OCI-M2 (cell line): ENCODE measurements at regions not wholly inside any gene's neighbourhood (a gene's known extent, or its start where the extent isn't known, plus 50 kb on each side); places are given as distances from the start of the nearest gene placed in this dataset.

Source experiments
- DNase-seq: peaks from one replicate; lab custom pipeline; 2025; ENCODE audit not compliant: unreplicated experiment; lab: John Stamatoyannopoulos, UW

DNA sequence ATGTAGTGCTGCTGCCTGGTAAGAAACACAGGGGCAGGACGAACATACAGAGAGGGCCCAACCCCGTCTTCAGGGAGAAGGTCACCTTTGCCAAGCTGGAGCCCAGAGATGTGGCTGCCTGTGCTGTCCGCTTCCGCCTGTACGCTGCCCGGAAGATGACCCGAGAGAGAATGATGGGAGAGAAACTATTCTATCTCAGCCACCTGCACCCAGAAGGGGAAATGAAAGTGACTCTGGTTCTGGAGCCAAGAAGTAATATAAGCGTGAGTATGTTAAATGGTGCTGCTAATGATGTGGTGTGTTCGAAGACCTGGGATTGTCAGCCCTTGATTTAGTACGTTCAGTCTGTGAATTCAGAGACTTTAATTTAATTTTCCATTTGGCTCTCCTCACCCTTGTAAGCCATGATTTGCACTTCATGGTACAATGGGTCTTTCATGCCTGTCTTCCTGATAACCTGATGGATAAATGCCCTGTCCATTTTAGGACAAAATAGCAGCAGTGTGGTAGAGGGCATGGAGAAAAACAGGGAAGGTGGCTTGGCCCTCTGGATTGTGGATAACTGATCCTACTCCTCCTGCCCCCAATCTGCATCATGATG is 318.9 kb downstream of the SNAPC1 start:
- DNase-seq = no peak

DNA sequence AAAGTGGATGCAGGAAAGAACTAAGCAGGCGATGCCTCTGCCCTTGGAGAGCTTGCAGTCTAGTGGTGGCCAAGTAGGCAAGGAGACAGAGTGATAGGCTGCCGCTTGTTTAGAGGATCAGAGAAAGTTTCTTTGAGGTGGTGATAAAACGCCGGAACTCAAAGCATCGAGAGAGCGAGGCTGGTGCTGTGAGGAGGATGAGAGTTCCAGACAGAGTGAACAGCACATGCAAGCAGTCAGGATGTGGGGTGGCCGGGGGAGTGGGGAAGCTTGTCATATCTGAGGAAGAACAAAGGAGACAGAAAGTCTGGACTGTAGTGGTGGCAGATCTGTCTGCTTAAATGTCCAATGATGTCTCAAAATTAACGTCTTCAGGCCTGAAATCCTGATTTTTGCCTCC is 319.7 kb downstream of the SNAPC1 start:
- no peak for DNase-seq

DNA sequence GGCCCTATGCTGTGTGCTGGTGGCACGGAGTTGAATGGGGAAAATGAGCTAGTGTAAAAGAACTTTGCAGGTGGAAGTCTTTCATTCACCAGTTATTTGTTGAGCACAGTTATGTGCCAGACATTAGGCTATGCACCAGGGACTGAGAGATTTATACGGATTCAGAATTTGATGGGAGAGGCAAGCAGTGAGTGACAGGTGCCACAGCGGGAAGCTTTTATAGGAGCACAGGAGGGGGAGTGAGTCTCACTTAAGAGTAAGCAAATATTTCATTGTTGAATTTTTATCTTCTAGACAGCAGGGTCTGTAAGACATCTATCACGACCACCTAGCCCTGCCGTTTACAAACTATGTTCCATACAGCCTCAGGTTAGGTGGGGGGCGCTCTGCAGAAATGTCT is 320.6 kb downstream of the SNAPC1 start:
- no peak for DNase-seq

DNA sequence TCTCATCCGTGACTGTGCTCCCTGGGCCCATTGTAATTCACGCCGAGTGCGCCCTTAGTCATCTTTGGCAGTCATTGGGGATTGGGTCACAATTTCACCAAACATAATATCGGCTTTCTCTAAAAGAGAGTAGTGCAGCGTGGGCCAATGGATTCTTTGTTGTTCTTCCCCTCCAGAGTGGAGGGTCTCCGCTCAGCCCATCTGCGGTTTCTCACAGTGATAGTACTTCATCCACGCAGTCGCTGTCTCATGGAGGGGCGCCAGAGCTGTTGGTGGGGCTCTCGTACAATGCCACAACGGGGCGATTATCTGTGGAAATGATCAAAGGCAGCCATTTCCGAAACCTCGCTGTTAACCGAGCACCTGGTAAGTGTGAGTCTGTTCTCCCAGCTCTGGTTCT is 321.8 kb downstream of the SNAPC1 start:
- no peak for DNase-seq

DNA sequence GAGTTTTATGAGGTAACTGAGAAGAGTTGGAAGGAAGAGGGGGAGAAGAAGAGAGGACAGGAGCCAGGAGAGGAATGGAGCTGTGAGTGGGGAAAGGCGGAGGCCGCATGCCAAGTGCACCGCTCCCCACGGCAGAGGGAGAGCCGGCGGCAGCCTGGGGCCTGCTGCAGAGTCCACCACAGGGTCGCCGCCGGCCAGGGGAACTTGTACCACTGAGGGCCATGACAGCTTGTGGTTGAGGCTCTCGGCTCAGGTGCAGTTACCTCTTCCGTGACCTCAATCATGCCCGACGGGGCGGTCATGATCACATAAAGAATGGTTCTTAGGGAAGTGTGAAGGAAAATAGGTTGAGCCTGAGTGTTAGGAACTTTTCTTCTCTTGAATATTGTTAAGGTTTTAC is 325.0 kb downstream of the SNAPC1 start:
- DNase-seq = no peak

DNA sequence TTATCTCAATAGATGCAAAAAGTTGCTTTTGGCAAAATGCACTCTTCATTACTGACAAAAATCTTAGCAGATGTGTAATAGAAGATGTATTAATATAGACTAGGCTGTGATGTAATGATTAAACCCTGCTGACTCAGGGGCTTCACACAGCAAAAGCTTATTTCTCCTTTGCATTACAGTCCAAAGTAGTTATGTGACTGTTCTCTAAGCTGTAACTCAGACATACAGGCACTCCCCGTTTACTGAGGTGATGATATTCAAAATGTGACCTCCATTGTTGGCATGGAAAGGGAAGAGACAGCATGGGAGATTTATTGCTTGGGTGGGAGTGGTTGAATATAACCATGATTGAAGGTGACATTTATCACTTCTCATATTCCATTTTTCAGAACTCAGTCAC is 331.5 kb downstream of the SNAPC1 start:
- no peak for DNase-seq

DNA sequence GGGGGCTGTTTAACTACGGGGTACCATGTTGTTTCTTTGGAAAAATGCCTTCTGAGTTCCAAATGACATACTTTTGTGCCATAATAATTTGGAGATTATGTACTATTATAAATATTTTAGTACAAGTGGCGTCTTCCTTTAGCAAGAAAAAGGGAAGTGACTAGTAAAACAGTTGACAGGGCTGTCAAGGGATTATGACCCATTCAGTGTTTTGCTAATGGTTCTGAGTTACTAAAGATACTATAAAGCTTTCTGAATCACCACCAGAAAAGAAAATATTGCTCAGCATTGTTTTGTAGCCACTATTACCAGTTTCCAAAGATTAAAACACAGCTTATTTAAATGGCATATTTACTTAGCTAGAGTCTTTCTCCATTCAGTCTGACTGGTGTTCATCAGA is 334.9 kb downstream of the SNAPC1 start:
- DNase-seq = no peak

DNA sequence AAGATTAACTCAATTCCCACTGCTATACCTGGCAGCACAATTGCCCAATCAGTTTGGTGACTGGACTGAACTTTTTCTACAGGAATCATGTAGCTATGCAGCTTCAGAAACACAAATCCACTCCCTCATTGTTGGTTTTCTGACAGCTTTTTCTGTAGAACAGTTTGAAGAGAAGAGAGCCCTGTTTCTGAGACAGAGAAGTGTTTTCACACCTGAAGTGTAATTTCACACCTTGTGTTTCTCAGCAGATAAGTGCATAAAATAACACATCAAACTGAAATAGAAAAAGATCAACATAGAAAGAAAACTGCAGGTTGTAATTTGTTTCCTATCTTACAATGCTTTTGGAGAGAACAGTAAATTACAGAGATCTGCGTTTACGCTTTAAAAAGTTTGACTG is 335.6 kb downstream of the SNAPC1 start:
- no peak for DNase-seq

DNA sequence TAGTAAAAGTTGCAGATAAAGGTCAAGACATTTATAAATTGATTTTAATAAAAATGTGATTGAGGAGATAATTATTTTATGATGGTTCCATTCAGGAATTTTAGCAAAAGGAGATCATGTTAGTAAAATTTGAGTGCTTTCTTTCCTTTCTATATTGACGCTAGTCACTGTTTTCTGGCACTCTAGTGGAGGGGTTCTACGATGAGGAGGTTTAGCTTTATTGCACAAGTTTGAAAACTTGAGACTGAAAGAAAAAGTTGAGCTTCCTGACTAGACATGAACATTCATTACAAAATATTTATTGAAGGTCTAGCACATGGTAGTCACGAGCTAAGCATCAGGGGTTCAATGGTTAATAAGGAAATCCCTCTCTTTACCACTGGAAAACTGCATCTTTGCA is 336.1 kb downstream of the SNAPC1 start:
- DNase-seq = no peak

DNA sequence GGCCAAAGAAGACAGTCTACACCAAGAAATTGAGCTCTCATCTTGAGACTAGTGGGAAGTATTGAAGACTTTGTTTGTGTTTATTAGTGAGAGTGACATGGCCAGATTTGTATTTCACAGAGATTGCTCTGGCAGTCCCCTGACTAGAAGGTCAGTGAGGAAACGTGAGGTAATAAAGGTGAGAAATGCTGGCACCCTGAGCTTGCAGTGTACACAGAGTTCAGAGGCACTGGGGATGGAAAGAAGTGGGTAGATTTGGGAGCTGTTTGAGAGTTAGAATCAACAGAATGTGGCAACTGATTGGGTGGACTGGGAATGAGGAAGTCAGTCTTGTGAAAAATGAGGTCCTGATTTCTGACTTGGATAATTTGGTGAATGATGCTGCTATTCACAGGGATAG is 336.9 kb downstream of the SNAPC1 start:
- DNase-seq = no peak

DNA sequence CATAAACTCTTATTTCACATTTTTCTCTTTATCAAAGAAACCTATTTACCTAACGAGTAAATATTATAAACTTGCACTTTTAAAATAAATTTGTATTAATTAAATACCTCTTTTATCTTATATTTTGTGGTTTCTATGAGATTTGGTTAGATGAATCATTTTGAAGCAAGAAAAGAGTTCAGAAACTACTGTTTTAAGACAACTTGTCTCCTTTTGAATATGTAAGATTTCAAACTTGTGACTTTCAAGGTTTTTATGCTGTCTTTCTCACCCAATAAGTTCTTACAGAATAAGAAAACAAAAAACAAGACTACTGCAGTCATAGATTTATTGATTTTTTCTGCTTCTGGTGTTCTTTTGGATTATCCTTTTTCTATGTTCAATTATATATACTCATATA is 339.0 kb downstream of the SNAPC1 start:
- no peak for DNase-seq

DNA sequence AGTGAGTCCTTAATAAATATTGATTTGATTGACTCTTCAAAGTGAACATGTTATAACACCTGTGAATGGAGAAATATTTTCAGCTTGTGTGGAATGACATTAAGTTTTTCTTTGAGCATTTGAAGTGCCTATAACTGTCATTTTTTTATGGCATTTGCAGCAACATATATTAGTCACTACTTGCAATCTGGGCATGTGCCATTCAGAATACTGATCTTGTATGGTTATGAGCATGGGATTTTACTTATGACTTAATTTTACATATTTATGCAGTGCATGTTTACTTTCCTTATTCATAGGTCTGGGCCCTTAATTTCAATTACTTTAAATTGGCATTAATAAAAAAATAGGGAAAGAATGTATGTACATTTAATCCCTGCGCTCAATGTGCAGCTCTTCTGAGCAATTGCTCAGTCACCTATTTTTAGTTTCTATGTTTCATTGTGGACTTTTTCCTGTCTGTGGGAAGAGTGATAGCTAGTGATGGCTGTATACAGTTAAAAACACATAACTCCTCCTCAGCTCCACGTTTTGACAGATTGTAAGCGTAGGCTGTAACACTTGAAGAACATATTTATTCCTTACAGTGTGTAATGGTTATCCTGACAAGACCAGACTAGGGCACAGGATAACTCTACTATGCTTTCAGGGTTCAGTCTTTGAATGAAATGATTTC is 339.6 kb downstream of the SNAPC1 start:
- DNase-seq = no peak

DNA sequence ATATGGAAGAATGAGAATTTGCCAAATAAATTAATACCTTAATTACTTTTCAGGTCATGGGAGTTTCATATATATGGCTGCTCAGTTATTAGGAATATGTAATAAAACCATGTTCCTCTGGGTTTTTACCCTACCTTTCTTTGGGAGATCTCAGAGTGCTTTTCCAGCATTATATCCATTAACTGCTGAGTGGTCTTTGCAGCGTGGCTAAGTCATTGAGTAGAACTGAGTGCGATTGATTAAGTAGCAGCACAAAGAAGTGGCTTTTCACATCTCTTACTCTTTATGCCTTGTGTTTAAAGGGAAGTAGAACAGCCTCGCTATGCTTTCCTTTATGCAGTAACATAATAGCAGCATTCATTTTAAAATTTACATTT is 340.1 kb downstream of the SNAPC1 start:
- DNase-seq = no peak

DNA sequence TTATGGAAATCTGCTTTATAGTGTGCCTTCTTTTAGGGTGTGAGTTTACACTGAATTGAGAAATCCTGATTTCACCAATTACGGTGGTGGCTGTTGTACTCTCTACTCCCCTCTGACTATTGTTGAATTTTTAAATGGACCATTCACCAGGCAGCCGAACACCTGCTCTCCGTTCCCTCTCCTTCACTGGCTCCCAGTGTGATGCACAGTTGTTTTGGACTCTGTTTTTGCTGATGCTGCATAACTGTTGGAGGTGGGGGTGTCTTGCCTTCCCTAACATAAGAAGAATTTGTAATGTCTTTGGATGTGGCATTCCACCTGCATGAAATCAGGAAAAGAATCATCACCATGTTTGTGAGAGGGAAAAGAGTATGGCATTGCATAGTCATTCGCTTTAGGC is 341.2 kb downstream of the SNAPC1 start:
- DNase-seq = no peak

DNA sequence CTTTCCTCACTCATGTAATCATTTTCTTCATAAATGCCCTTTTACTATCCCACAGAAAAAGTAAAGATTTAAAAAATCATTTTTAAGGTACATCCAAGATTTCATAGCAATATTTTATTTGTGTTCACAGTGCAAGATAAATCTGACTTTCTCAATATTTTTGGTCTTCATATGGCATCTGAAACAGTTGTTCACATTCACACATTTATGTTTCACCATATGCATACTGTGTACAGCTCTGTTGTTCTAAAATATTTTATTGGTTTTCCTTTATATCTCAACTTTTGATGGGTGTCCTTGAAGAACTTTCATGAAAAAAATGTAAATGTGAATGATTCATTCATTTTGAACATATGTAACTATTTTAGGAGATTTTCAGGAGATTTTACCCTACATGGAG is 348.7 kb downstream of the SNAPC1 start:
- no peak for DNase-seq

DNA sequence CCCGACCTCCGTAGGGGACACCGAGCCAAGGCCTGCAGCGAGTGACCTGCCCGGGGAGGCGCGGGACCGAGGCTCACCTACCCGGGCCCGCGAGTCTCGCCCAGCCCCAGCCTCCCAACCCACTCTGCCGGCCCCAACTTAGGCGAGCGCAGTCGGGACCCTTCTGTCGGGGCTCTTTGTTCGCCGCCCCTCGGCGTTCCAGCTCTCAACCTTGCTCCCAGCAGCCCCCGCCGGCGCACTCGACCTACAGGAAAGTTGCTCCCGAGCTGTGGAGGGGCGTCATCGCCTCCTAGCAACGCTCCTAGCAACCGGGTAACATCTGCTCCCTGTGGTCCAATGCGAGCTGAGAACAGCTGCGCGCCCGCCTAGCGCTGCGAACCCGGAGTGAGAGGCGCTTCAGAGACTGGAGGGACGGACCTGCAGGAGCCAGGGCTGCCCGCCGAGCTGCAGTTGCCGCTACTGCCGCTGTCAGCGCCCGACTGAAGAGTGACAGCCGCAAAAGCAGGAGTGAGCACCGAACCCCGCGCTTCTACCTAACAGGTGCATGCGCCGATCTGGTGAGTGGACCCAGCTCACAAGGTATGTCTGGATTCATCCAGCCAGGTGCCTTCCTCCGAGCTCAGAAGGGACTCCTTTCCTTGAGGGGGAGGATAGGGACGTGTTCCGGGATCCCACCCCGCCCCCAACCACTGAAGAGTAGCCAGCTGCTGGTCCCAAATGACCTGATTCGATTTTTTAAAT is 355.0 kb downstream of the SNAPC1 start:
- DNase-seq = no peak

DNA sequence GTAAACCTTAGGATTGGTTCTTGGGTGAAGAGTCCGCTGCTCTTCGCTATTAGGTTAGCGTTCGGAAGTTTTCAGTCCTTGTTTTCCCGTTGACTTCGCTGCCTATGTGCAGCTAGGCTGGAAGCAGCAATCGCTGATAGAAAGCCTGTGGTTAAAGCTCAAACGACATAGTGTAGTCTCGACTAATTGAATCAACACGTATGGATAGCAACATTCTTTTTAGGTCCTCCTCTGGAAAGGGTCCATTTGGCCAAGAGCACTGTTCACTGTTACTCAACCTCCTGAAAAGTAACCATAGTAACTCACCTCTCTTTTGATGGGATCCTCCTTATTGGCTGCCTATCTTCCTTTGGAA is 355.5 kb downstream of the SNAPC1 start:
- DNase-seq = no peak

DNA sequence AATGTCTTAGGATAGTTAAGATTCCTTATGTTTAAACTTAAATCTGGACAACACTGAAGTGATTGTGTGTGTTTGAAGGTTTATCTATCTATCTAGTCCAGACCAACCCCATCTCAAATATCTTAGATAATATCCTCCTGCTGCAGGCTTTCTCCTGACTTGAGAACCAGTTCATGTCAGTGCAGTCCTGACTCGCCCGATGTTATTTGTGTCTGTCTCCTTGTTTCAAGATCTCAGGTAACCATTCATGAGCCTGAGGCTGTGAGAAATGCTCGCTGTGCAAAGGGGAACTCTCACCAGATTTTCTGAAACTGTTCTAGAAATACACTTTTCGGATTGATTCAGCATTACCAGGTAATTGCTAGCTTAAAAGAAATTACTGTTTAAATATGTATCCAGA is 356.2 kb downstream of the SNAPC1 start:
- DNase-seq = no peak

DNA sequence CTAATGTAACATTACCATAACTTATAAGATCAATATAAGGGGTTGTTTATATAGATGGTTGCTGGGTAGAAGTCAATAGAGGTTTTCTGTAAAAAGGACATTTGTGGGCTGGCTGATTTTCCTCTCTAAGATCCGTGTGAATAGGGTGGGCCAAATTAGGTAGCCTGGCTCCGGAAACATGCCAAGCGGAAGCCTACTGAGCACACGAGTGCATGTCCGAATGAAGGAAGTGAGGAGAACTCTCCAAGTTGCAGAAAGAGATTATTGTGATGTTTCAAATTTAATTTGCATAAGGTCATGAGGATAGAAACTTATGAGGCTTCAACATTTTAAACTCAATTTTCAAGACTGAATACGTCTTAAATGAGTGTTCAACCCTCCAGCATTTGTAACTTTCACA is 356.7 kb downstream of the SNAPC1 start:
- no peak for DNase-seq

DNA sequence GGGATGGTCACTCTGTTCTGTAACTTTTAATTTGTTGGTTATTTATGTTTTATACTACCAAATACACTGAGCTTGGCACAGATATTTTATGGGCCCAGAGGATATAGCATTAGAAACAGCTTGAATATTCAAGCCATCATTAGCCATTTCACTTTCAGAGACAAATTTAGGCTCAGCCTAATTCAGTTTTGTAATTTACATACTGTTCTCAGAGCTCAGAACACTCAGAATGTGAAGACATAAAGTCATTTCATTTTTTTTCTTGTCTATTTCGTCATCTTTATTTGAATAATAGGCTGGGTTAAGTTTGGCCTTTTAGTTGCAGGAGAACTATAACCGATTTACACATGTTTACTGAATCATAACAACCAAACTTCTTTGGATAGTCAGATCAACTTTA is 361.7 kb downstream of the SNAPC1 start:
- DNase-seq = no peak

DNA sequence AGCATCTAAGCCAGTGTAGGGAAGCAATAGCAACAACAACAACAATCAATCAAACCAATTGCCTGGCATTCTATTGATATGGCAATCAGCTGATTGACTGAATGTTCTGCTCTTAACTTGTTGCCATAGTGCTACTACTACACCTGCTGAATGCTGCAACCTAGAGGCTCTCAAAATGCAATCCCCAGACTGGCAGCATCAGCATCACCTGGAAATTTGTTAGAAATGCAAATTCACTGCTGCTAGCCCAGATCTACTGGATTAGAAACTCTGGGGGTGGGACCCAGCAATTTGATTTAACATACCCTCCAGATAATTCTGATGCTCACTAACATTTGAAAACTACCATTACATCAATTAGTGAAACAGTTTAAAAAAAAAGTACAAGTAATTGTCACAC is 363.6 kb downstream of the SNAPC1 start:
- no peak for DNase-seq

DNA sequence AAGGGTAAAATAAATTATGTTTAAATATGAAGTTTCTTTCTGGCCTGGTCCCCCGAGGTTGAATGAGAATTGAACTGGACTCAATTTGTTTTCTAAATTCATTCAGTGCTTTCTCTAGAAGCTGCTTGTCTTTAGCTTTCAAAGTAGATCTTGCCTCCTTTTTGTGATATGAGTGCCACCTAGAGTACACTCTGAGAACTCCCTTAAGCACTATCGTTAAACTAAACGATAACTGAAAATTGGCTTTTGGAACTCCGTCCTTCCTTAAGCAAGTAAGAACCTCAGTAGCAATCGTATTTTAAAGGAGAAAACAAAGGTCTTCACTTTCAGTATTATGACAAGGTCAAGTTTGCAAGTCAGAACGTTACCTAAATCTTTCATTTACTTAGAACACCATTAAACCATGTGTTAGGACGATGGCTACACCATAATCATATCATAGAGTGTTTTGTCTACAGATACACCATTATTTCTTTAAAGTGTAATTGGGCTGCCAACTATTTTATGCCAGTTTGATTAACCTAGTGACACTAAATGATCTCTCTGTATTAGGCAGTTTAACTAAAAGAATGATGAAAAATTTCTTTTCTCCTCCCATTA is 364.8 kb downstream of the SNAPC1 start:
- DNase-seq = peak; percentile 39
